ENCODE measurements at regions not wholly inside any gene's neighbourhood (a gene's known extent, or its start where the extent isn't known, plus 50 kb on each side); places are given as distances from the start of the nearest gene placed in this dataset.

- H3K27ac ChIP-seq (ENCODE audit: low read length), result no peak overlapping the region
- no peaks in the 10 kb centered on the region for H3K4me1 ChIP-seq (ENCODE audit: insufficient read depth, low read length)
- no peak overlapping the region for H2AFZ ChIP-seq (ENCODE audit: low read depth, low read length)
- no peak overlapping the region for H3K4me2 ChIP-seq (ENCODE audit: insufficient read depth, low read length)
- H3K27me3 ChIP-seq (ENCODE audit: insufficient read depth, low read length, poor library complexity), result peaks cover 5% of the 10 kb centered on the region
- no peaks in the 10 kb centered on the region for H3K9me3 ChIP-seq (ENCODE audit: insufficient read depth, low read length, severe bottlenecking)
- no peak for ATAC-seq (ENCODE audit: insufficient read depth, low read depth)
- DNase-seq, result no peak
- no peaks in the 10 kb centered on the region for H3K36me3 ChIP-seq (ENCODE audit: insufficient read depth, low read length)
- H4K20me1 ChIP-seq (ENCODE audit: insufficient read depth, low read length), result no peaks in the 10 kb centered on the region
- TF ChIP-seq CTCF (IDR thresholded peaks at IDR 0.05; ENCODE audit: borderline replicate concordance, extremely low read depth, low read length, poor library complexity, severe bottlenecking), result no peak
- TF ChIP-seq EZH2 (IDR thresholded peaks at IDR 0.05; ENCODE audit: borderline replicate concordance, low read depth, low read length, severe bottlenecking), result no peak
- H3K79me2 ChIP-seq (ENCODE audit: insufficient read depth, low read length), result no peaks in the 10 kb centered on the region
- no peak overlapping the region for H3K4me3 ChIP-seq (ENCODE audit: low read depth in 1 of 2, low read length in 2 of 2)
- H3K9ac ChIP-seq (ENCODE audit: low read depth, low read length), result no peak overlapping the region
Observed at GRCh38 chr5:2130361-2130760, 247.6 kb upstream of the IRX4 start.

GRCh38 chr5:2129568-2130272, 247.0 kb upstream of the IRX4 start:
- no peak overlapping the region for H3K4me3 ChIP-seq (ENCODE audit: low read depth in 1 of 2, low read length in 2 of 2)
- peaks cover 5% of the 10 kb centered on the region for H3K27me3 ChIP-seq (ENCODE audit: insufficient read depth, low read length, poor library complexity)
- H2AFZ ChIP-seq (ENCODE audit: low read depth, low read length), result no peak overlapping the region
- no peak overlapping the region for H3K27ac ChIP-seq (ENCODE audit: low read length)
- H3K9me3 ChIP-seq (ENCODE audit: insufficient read depth, low read length, severe bottlenecking), result no peaks in the 10 kb centered on the region
- no peak overlapping the region for H3K9ac ChIP-seq (ENCODE audit: low read depth, low read length)
- no peaks in the 10 kb centered on the region for H3K79me2 ChIP-seq (ENCODE audit: insufficient read depth, low read length)
- TF ChIP-seq EZH2 (IDR thresholded peaks at IDR 0.05; ENCODE audit: borderline replicate concordance, low read depth, low read length, severe bottlenecking) (no peak), CTCF (IDR thresholded peaks at IDR 0.05; ENCODE audit: borderline replicate concordance, extremely low read depth, low read length, poor library complexity, severe bottlenecking) (no peak)
- no peak overlapping the region for H3K4me2 ChIP-seq (ENCODE audit: insufficient read depth, low read length)
- H3K36me3 ChIP-seq (ENCODE audit: insufficient read depth, low read length), result no peaks in the 10 kb centered on the region
- no peaks in the 10 kb centered on the region for H4K20me1 ChIP-seq (ENCODE audit: insufficient read depth, low read length)
- ATAC-seq (ENCODE audit: insufficient read depth, low read depth) (no peak), DNase-seq (no peak)
- H3K4me1 ChIP-seq (ENCODE audit: insufficient read depth, low read length), result no peaks in the 10 kb centered on the region

- TF ChIP-seq CTCF (IDR thresholded peaks at IDR 0.05; ENCODE audit: borderline replicate concordance, extremely low read depth, low read length, poor library complexity, severe bottlenecking) (no peak), EZH2 (IDR thresholded peaks at IDR 0.05; ENCODE audit: borderline replicate concordance, low read depth, low read length, severe bottlenecking) (no peak)
- DNase-seq, result no peak
- peaks cover 5% of the 10 kb centered on the region for H3K27me3 ChIP-seq (ENCODE audit: insufficient read depth, low read length, poor library complexity)
- H3K4me1 ChIP-seq (ENCODE audit: insufficient read depth, low read length), result no peaks in the 10 kb centered on the region
- no peak overlapping the region for H2AFZ ChIP-seq (ENCODE audit: low read depth, low read length)
- H3K36me3 ChIP-seq (ENCODE audit: insufficient read depth, low read length), result no peaks in the 10 kb centered on the region
- H3K9ac ChIP-seq (ENCODE audit: low read depth, low read length), result no peak overlapping the region
- H3K27ac ChIP-seq (ENCODE audit: low read length), result no peak overlapping the region
- no peaks in the 10 kb centered on the region for H3K9me3 ChIP-seq (ENCODE audit: insufficient read depth, low read length, severe bottlenecking)
- no peak overlapping the region for H3K4me2 ChIP-seq (ENCODE audit: insufficient read depth, low read length)
- no peaks in the 10 kb centered on the region for H4K20me1 ChIP-seq (ENCODE audit: insufficient read depth, low read length)
- no peak for ATAC-seq (ENCODE audit: insufficient read depth, low read depth)
- H3K4me3 ChIP-seq (ENCODE audit: low read depth in 1 of 2, low read length in 2 of 2), result no peak overlapping the region
- H3K79me2 ChIP-seq (ENCODE audit: insufficient read depth, low read length), result no peaks in the 10 kb centered on the region
Observed at GRCh38 chr5:2128686-2129355, 246.1 kb upstream of the IRX4 start.

All from DND-41 (cell line).